DMS79 (cell line): ENCODE measurements at regions not wholly inside any gene's neighbourhood (a gene's known extent, or its start where the extent isn't known, plus 50 kb on each side); places are given as distances from the start of the nearest gene placed in this dataset.
"Not testable (repeated sequence)": the region's sequence is repeated elsewhere in the genome, so short reads cannot be mapped to it uniquely, and the experiment has no call there.

Experiments
- DNase-seq: peaks from one replicate; lab custom pipeline; 2025; lab: John Stamatoyannopoulos, UW

DNA sequence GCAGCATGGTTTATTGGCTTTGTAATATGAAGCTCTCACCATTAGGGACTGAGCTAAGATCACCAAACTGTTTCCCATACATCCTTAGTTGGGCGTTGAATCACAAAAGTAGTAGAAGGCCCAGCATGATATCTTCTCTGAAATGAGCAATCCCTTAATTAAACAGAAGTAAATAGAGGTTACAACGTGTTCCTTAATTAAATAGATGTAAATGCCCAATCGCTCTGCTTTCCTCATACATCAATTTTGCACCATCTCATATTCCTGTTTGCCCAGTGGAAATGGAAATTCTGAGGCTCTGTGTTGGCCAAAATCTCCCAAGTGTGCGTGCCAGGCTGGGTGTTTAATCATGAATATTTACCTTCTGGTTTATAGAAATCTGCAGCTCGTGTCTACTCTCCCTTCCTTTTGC, 107.4 kb upstream of the FOXB1 start:
- DNase-seq: no peak

DNA sequence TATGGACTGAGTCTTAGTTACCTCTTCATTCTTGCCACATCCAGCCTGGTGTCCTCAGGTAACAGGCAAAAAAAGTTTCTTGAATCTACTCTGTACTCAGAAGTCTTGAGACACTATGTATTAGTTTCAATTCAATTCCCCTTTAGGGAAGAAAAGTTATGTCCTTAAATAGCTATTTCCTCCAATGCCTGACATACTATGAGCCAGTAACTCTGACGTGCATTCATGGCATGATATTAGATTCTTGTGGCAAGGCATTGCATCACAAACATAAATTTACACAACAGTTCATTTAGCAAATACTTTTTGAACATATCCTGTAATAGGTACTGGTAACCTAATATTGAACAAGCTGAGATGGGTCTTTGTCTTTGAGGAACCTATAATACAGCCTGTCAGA, 109.3 kb upstream of the FOXB1 start:
- DNase-seq: no peak

DNA sequence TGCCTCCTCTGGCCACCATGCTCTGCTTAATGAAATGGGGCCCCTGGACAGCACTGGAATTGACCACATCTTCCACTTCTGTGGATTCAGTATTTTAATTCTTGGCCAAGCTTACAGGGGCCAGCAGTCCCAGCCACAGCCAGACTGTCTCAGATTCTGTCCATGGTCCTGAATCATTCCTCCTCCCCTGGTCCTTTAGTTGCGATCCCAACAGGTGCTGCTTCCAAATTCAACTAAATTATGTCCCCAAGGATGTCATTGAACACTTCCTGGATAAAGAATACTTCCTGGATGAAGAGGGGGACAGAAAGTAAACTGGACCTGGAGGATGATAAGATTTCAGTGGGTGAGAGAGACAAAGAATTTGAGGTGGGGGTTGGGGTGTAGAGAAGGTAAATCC, 111.1 kb upstream of the FOXB1 start:
- no peak for DNase-seq

DNA sequence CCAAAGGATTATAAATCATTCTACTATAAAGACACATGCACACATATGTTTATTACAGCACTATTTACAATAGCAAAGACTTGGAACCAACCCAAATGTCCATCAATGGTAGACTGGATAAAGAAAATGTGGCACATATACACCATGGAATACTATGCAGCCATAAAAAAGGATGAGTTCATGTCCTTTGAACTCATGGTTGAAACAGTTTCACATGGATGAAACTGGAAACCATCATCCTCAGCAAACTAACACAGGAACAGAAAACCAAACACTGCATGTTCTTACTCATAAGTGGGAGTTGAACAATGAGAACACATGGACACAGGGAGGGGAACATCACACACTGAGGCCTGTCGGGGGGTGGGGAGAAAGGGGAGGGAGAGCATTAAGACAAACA, 116.2 kb upstream of the FOXB1 start:
- DNase-seq: not testable (repeated sequence)

DNA sequence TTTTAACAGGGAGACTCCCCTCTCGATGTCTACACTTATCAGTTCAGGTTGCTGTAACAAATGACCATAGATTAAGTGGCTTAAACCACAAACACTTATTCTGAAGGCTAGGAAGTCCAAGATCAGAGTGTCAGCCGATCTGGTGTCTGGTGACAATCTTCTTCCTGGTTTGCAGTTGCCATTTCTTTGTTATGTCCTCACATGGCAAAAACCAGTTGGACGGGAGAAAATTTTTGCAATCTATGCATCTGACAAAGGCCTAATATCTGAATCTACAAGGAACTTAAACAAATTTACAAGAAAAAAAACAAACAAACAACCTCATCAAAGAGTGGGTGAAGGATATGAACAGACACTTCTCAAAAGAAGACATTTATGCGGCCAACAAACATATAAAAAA, 116.9 kb upstream of the FOXB1 start:
- DNase-seq: peak; percentile 22

DNA sequence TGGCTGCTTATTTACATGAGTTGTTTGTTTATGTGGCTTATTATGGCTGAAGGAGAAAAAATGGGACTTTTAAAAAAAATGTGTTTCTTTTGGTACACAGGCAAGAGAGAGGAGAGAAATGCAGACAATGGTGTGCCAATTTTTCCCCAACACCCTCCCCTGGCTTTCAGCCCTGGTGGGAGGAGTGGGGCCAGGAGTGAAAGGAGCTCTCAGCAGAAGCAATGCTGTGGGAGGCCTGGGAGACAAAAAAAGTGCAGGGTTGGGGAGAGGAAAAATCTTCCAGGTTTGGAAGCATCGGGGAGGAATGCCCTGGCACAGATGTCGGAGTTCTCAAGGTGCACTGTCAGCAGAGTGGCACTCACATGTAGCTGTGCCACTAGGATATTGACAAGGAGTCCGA, 117.7 kb upstream of the FOXB1 start:
- no peak for DNase-seq

DNA sequence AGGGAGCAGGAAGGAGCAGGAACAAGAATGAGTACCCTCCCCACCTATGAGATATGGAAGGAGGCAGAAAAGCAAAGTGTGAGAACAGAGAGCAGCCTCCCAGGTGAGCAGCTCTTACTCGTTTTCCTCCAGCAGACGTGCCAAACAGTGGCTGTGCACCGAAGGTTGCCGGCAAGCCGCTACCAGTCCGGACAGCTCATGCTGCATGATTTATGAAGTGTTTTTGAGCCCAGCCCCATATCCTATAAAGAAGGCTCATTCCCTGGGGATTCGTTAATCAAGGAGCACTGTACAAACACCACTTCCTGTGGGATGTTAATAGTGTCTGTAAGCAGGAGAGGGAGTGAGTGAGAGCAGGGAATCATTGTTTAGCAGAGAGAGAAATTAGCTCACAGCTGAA, 118.3 kb upstream of the FOXB1 start:
- DNase-seq: peak; percentile 74

DNA sequence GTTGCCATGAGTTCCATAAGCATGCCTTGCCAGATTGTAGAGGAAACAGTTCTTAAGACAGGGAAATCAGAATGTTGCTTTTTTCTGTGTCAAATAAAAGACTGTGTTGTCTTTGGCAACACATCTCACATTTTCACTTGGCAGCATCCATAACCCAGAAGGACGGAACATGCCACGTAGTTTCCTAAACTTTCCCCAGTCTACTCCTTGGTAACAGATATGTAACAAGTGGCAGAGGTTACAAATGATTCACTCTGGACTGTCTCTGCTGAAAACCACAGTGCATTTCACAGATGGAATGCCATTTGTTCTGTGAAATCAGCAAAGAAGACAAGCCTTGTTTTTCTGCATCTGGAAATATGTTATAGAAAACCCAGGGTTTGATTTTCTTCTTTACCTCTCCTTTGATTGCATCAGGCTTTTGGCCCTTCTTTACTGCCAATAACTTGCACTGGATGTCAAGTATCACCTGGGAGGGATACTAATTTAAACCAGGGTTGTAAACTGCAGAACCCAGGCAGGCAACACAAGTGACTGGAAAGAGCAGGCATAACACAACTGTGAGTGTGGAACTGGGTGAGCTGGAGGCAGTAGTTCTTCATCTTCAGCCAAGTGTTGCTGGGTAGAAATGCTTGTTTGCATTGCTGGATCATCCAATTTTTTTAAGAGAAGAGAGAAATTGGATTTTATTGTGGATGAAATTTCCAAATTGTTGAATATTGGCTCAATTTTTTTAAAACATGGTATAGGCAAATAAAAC, 124.4 kb upstream of the FOXB1 start:
- no peak for DNase-seq

DNA sequence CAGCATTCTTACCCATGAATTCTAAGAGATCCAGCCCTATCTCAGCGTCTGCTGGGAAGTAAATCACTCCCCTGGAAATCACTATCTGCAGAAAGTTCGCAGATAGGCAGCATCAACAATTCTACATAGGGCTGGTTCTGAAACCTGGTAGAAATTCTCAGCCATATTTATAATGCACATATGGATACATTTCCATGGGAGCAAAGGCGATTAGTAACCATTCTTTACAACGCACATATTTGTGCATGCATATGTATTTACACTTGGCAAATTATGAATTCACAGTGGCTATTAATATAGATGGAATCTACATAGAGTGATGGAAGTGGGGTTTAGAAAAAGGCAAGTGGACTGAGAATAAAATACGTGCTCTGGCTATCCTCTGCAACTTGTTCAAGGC, 128.0 kb upstream of the FOXB1 start:
- no peak for DNase-seq

DNA sequence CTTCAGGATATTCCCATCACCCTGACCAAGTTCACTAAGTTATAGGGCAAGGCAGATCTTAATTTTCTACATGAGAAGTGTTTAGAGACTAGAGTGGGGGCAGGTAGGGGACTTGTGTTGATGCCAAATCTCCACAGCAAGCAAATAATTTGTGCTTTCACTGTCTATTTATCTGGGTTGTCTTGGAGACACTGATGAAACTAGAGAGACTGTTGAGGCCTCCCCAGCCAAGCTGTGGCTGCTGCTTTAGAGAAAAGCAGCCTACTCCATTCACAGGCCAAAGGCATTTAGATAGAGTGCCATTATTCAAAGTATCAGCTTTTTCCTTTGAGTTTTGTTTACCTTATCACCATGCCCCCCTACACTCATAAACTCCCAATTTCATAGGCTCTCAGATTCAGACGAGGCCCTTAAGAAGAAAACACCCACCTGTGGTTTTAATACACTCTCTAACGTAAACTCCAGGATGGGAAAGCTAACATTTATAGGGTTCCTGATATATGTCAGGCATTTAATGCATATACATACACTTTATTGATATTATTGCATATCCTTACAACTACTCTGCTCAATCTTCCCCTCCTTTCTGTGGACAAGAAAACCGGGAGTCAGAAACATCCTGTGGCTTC, 130.4 kb upstream of the FOXB1 start:
- peak; percentile 2 for DNase-seq

DNA sequence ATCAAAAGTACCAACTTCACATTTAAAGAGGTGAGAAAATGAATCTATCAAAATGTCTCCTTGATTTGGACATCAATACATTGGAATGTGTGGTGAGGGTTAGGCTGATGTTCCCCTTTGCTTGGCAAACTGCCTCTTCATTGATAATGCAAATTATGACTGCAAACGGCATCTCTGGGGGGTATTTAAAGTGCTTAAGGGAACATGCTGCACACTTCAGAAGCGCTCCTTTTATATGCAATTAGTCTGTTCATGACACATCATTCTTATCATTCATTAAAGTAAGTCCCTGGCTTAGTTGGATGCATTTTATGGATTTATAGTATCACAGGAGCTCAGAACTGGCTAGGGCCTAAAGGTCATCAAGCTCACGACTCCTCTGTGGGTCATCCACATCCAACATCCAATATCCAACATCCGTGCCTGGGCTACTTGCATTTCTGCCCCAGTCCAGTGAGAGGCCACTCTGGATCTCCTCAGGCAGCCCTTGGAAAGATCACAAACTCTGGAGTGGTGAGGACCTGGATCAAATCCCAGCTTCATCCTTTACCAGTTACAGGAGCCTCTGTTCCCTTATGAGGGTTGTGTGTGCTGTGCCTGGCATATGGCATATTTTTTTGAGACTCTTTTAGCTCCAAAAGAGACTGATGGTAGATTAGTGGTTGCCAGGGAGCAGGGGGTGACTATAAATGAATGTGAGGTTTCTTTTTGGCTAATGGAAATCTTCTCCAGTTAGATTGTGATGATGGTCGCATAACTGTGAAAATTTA, 136.8 kb upstream of the FOXB1 start:
- DNase-seq: no peak

DNA sequence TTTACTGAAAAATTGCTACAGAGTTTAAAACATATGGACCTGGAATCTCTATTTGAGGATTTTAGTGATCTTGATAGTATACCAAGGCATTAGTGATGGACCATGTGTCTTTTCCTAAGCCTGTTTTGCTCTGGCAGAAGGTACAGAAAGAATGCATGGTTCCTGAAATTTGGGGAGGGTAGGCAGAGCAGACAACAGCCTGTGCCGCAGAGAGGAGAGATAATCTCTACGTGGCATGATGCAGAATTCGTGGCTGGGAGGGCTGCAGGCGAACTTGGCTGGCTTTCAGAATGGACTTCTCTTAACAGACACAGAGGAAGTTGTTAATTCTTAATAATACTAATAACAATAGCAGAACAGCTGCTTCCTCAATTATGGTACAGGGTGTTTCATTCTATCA, 137.5 kb upstream of the FOXB1 start:
- no peak for DNase-seq

DNA sequence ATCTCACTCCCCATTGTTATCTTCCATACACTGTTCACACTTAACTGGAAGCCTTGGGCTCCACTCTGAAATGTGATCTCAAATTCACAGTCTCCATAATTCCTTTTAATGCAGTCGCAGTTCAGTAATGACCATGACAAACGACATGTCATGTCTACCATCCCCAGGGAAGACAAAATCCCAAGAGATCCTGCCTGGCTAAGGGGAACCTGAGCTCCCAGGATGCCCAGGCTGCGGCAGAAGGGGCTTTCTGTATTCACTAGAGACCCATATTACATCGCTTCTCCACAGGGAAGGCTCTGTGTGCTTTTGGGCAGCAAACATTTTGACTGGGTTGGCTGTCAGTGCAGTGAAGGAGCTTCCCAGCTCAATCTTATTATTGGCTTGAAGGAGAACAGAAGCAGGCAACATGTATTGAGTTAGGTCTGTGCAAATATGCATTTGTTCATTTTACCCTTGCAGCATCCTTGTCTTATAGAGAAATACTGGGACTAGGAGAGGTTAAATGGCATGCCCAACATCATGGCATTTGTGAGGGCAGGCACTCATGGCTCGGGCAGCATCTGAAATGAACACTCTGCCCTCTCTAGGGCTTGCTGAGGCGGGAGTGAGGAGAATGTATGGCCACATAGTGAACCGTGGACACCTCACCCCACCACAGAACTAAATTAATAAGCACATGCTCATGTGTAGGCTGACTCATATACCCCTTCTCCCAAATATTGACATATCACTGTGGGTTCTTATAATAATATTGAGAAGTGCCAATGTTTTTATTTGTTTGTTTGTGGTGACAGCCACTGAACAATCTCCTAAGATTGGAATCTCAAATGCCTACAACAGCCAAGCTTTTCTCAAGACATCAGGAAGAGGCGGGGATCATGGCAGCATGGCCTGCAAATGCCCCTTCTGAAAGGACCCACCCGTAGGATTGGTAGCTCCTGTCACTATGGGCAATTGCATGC, 141.6 kb upstream of the FOXB1 start:
- no peak for DNase-seq

DNA sequence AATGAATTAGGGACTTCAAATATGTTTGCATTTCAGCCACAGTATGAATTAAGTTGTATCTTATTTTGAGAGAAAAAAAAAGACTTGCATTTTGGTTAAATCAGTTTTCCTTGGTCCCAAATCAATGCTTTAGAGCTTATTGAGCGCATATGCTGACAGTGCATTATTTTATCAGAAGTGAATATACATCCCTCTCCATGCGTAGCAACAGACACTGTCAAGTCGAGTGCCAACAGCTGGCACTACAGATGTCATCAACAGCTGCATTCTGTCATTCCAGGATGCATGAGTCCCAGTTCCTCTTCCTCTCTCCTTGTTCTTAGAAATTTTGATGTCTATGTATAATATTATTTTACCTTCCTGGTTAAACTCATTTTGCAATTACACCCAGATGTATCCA, 156.1 kb upstream of the FOXB1 start:
- DNase-seq: no peak

DNA sequence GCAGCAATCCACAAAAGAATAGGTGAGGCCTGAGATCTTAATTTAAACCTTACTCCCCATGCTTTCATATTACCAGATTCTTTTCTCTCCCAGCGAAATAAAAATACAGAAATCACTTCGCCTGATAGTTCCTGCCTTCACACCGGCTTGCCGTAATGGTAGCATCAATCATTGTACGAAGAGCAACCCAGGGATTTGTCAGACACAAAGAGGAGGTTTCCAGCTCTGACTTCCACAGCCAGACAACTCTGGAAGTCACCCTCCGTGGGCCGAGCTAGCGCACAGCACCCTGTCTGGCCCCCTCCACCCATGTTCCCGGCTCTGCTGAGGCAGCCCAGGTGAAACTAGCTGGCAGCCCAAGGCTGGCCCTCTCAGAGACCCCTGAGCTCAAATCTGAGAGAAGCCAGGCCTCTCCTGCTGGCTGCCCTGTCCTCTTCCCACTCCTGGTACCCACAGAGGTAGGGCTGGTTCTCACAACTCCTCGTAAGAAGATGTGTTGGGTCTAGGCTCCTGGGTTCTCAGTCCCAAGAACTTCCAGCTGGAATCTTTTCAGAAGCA, 156.9 kb upstream of the BNIP2 start:
- DNase-seq: no peak

DNA sequence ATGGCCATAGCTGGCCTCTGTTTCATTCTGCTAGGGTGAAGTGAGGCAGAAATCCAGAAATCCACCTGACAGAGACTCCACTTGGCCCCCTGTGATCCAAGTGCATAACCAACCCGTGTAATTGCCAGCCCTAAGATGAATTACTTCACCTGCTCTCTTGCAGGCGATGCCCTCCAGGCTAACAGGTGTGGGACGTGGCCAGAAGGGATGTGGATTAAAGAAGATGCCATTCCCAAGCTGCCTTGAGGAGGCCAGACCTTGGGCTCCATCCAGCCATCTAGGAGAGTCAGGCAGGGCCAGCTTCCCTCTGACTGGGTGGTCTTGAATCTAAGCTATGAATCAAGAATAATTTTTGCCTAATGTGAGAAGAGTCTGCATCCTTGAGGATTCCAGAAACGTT, 154.5 kb upstream of the BNIP2 start:
- DNase-seq: no peak

DNA sequence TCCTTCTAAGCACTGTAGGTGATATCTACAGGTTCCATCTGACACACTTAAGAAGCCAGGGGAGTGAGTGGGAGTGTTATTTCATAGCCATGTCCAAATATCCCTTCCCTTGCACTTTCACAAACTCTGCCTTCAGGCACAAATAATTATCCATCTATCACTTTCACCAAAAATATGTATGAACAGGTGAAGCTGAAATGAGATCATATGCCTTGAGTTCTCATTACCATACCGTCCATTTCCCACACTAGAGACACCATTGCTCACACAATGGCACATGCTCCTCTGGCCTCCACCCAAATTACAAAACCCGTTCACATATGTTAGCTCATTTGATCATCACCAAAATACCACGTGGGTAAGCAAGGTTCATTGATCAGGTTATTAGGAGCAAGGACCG, 151.9 kb upstream of the BNIP2 start:
- no peak for DNase-seq

DNA sequence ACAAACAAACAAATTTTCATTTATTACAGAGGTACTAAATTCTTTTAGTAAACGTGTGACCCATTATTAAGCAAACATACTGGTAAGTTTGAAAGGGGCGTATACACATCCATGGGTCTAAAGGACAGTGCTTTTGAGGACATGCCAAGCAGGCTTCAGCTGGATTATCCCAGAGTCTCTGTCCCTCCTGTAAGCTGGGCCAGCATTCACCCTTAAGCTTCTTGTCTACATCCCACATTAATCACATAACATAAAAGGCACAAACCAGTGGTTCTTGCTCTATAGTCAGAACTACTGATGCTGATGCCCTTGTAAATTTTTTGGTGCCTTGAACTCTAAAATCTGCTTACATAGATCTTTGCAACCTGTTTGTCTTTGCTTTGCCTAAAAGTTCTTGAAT, 150.8 kb upstream of the BNIP2 start:
- no peak for DNase-seq

DNA sequence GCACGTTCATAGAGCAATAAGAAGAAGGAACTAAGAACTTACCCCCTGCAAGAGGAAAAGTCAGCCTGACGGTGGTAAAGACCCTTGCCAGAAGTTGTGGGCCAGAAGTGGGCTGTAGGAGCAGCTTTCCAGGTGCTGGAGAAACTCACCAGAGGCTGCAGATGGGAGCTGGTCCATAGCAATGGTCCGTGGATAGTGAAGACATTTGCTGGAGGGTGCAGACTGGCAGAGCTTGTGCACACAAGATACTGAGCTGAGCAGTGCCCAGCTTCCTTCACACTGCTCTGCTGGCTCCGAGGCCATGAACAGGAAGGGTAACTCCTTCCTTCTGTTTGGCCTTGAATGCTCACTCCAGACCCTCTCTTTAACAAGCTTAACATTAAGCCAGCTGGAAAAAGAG, 149.8 kb upstream of the BNIP2 start:
- no peak for DNase-seq

DNA sequence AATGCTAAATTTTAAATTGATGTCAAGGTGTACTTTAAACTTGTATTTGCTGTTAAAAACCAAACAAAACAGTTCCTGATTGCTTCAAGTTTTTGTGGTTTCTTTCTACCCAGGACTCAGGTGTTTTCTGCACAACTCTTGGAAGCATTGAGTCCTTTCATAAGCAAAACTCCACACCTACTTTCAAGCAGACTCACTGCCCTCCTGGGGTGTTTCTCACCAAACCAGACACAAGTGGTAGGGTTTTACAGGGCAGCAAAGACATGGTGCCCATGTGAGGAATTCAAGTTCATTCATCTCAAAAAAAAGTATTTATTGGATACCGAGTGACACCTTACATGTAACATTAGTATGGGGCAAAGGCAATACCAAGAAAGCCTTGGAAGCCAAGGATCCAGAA, 146.7 kb upstream of the BNIP2 start:
- DNase-seq: no peak

DNA sequence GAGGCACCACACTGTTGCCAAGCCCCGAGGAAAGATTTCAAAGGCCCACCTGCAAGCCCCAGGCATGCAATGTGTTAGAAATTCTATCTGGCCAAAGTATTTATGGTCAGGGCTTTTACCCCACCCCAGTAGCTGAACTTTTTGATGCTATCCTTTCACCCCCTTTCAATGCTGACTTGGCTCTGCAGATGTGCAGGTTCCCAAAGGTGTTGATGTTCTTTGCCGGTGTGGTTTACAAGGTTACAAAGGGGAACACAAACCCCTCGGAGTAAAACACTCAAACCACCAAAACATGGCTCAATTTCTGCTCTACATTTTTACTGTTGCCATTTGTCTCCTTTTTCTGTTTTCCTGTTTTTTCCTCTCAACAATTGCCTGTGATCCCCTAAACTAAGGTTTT, 145.4 kb upstream of the BNIP2 start:
- no peak for DNase-seq

DNA sequence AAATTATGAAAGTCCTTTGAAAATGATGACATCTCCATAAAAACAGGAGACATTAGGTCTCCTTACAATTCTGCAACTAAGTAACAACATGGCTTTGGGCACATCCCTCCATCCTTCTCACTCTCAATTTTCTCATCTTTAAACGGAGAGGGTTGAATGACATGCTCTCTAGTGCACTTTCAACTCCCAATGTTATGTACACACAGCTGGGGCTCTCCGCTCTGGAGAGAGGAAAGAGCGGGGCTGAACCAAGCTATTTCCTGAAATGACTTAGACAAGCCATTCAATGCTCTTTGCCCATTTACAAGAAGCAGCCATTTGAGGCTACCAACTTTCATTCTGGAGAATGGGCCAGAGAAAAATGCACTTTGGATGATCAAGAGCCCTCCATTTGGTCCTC, 144.2 kb upstream of the BNIP2 start:
- no peak for DNase-seq
